Sigmoid colon (tissue), 6 donors: ENCODE measurements at regions not wholly inside any gene's neighbourhood (a gene's known extent, or its start where the extent isn't known, plus 50 kb on each side); places are given as distances from the start of the nearest gene placed in this dataset.

ENCODE experiments used
- DNase-seq: peaks from one replicate; pipeline ENCODE4 v3.0.0-alpha.2; 2019
- H3K27ac ChIP-seq, 4 donors: fragments of 200-600 bp; sonication (generic); one replicate each; pipeline ENCODE4 v1.5.1; 2016 to 2019; ENCODE audit warnings: mild to moderate bottlenecking in 1 of 4
- H3K27me3 ChIP-seq, 3 donors: fragments of 200-600 bp; sonication (generic); one replicate each; pipeline ENCODE4 v1.5.1; 2019; ENCODE audit warnings: mild to moderate bottlenecking in 1 of 3
- H3K36me3 ChIP-seq, 4 donors: fragments of 200-600 bp; sonication (generic); one replicate each; pipeline ENCODE4 v1.5.1; 2016 to 2019
- H3K4me1 ChIP-seq, 4 donors: fragments of 200-600 bp; sonication (generic); one replicate each; pipeline ENCODE4 v1.5.1; 2017 to 2019
- H3K4me3 ChIP-seq, 4 donors: fragments of 200-600 bp; sonication (generic); one replicate each; pipeline ENCODE4 v1.5.1; 2017 to 2019; ENCODE audit warnings: mild to moderate bottlenecking in 2 of 4, moderate library complexity in 1 of 4
- H3K9me3 ChIP-seq, 4 donors: fragments of 200-600 bp in 3 of 4; sonication (generic) in 3 of 4; one replicate each; pipeline versions ENCODE4 v1.5.1 to v1.6.1; 2013 to 2019
- CTCF ChIP-seq, 4 experiments: fragments of 450-650 bp in 3 of 4; fragments of 200-600 bp in 1 of 4; IDR thresholded peaks; one replicate each; pipeline ENCODE4 v1.5.1; 2016 to 2019; ENCODE audit warnings: antibody characterized with exemption in 4 of 4, mild to moderate bottlenecking in 3 of 4, moderate library complexity in 2 of 4
- EP300 ChIP-seq, 4 donors: sonication (generic); formaldehyde crosslinking; IDR thresholded peaks; one replicate each; pipeline ENCODE4 v1.6.1; 2017; ENCODE audit warnings: antibody characterized with exemption in 4 of 4
- POLR2A ChIP-seq, 2 donors: fragments of 450-650 bp; IDR thresholded peaks; one replicate each; pipeline ENCODE4 v1.6.1; 2016; ENCODE audit warnings: antibody characterized with exemption in 2 of 2, mild to moderate bottlenecking in 2 of 2, moderate library complexity in 2 of 2
- POLR2AphosphoS5 ChIP-seq, 4 donors: sonication (generic); formaldehyde crosslinking; IDR thresholded peaks; one replicate each; pipeline ENCODE4 v1.6.1; 2017; ENCODE audit warnings: antibody characterized with exemption in 4 of 4
- WGBS, 2 donors: extraction: QIAGEN DNeasy Blood & Tissue Kit; methylation state at CpG; one replicate each; pipeline ENCODE4 v1.1.7; 2013; 5-methylcytosine and 5-hydroxymethylcytosine counted together
- intact Hi-C: fragments of 100-400 bp; cut with DNase I; formaldehyde crosslinking; loops from one replicate; pipeline ENCODE4 v1.15.1; 2023
- donor health status: healthy with polysubstance abuse.
- donor health status: healthy.

- TF ChIP-seq CTCF (IDR thresholded peaks at IDR 0.05): no peak
- no peak for TF ChIP-seq POLR2AphosphoS5 (IDR thresholded peaks at IDR 0.05)
- no peak for TF ChIP-seq EP300 (IDR thresholded peaks at IDR 0.05)
- no peak for TF ChIP-seq POLR2A (IDR thresholded peaks at IDR 0.05)
- Histone ChIP-seq H3K4me1 (no peaks in the 10 kb centered on the region), H3K27me3 (no peaks in the 10 kb centered on the region), H3K36me3 (no peaks in the 10 kb centered on the region), H3K9me3 (no peaks in the 10 kb centered on the region), H3K27ac (no peak overlapping the region), H3K4me3 (no peak overlapping the region)
- DNase-seq: no peak
- intact Hi-C loops: no loop called here
- WGBS, 2 donors: 87 to 96% methylated on average over 4 of the region's 4 CpGs
Measured at GRCh38 chr12:75759196-75759595, 247.8 kb upstream of the KRR1 start.

- DNase-seq: no peak
- no peak for TF ChIP-seq CTCF (IDR thresholded peaks at IDR 0.05)
- TF ChIP-seq POLR2AphosphoS5 (IDR thresholded peaks at IDR 0.05): no peak
- TF ChIP-seq EP300 (IDR thresholded peaks at IDR 0.05): no peak
- no peak for TF ChIP-seq POLR2A (IDR thresholded peaks at IDR 0.05)
- 97 to 98% methylated on average over 3 of the region's 3 CpGs for WGBS, 2 donors
- Histone ChIP-seq H3K27me3 (no peaks in the 10 kb centered on the region), H3K9me3 (no peaks in the 10 kb centered on the region), H3K4me1 (no peaks in the 10 kb centered on the region), H3K4me3 (no peak overlapping the region), H3K27ac (no peak overlapping the region), H3K36me3 (no peaks in the 10 kb centered on the region)
- intact Hi-C loops: no loop called here
Measured at GRCh38 chr12:75756771-75757170, 245.4 kb upstream of the KRR1 start.

DNA sequence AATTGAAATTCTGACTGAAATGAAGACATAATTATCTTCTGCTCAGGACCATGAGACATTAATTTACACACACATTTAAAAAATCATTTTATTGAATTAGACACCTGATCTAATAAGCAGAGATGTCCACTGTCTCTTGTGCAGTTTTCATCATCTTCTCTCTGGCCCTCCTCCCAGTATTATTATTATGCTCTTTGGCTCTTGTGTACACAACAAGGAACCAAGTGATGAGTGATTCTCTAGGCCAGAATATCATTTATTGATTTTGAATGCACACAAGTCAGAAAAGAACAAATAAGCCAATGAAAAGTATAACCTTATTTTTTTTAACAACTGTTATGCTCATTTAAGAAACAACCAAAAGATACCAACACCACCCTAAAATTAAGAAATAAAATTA is 244.7 kb upstream of the KRR1 start:
- Histone ChIP-seq H3K4me1 (no peaks in the 10 kb centered on the region), H3K27me3 (no peaks in the 10 kb centered on the region), H3K4me3 (no peak overlapping the region), H3K27ac (no peak overlapping the region), H3K9me3 (no peaks in the 10 kb centered on the region), H3K36me3 (no peaks in the 10 kb centered on the region)
- TF ChIP-seq CTCF (IDR thresholded peaks at IDR 0.05) (no peak), POLR2A (IDR thresholded peaks at IDR 0.05) (no peak), EP300 (IDR thresholded peaks at IDR 0.05) (no peak), POLR2AphosphoS5 (IDR thresholded peaks at IDR 0.05) (no peak)
- intact Hi-C loops: no loop called here
- DNase-seq: no peak

DNA sequence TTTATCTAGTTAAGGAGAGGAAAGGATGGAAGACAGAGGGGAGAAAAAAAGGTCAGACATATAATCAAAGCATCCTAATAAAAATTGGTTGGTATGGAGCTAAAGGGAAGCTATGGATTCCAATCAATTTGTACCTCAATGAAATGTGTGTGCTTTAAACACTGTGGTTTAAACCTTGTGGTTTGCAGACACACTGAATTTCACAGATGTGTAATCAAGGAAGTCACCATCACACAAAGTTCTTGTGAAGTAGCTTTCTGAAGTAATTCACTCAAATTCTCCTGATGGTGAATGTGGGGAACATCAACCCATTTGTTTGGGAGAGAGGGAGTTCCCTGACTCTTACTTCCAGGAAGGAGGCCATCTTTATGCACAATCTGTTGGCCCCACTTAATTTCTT is 243.3 kb upstream of the KRR1 start:
- no peaks in the 10 kb centered on the region for H3K36me3 ChIP-seq
- no peaks in the 10 kb centered on the region for H3K27me3 ChIP-seq
- no peak overlapping the region for H3K4me3 ChIP-seq
- TF ChIP-seq CTCF (IDR thresholded peaks at IDR 0.05): no peak
- no peak for TF ChIP-seq POLR2AphosphoS5 (IDR thresholded peaks at IDR 0.05)
- no peak for TF ChIP-seq POLR2A (IDR thresholded peaks at IDR 0.05)
- TF ChIP-seq EP300 (IDR thresholded peaks at IDR 0.05): no peak
- H3K4me1 ChIP-seq: no peaks in the 10 kb centered on the region
- no peak overlapping the region for H3K27ac ChIP-seq
- no peak for DNase-seq
- intact Hi-C loops: no loop called here
- H3K9me3 ChIP-seq: no peaks in the 10 kb centered on the region

DNA sequence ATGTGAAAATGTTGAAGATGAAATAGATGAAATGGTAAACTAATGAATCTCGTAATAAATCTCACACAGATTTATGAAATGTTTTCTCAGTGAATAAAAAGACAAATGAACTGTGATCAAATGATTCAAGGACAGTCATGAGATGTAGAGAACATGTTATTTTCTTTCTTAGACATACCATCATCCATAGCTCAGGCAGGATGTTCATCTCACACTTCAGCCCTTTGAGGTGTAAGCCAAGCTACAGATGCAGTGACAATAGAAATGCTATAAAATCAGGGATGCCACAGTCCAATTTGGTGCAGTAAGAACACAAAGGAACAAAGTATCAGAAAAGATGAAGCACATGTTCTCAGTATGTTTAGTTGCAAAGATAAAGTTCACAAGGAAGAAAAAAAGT is 242.7 kb upstream of the KRR1 start:
- Histone ChIP-seq H3K9me3 (no peaks in the 10 kb centered on the region), H3K4me3 (no peak overlapping the region), H3K36me3 (no peaks in the 10 kb centered on the region), H3K4me1 (no peaks in the 10 kb centered on the region), H3K27ac (no peak overlapping the region), H3K27me3 (no peaks in the 10 kb centered on the region)
- intact Hi-C loops: no loop called here
- TF ChIP-seq POLR2AphosphoS5 (IDR thresholded peaks at IDR 0.05) (no peak), CTCF (IDR thresholded peaks at IDR 0.05) (no peak)
- 90 to 94% methylated on average over 1 of the region's 1 CpG for WGBS, 2 donors
- no peak for DNase-seq
